ENCODE measurements at regions not wholly inside any gene's neighbourhood (a gene's known extent, or its start where the extent isn't known, plus 50 kb on each side); places are given as distances from the start of the nearest gene placed in this dataset.

DNA sequence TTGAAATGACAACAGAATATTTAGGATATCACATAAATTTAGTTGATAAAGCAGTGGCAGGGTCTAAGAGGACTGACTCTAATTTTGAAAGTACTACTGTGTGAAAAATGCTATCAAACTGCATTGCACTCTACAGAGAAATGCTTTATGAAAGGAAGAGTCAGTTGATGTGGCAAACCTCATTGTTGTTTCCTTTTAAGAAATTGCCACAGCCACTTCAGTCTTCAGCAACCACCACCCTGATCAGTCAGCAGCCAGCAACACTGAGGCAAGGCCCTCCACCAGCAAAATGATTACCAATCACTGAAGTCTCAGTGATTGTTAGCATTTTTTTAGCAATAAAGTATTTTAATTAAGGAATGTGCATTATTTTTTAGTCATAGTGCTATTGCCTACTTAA is 488.7 kb upstream of the SLC39A10 start:
- Histone ChIP-seq H3K4me3 (no peak overlapping the region), H3K4me2 (ENCODE audit: control insufficient read depth, insufficient read depth) (no peak overlapping the region), H3K36me3 (ENCODE audit: control insufficient read depth in 2 of 2, insufficient read depth in 2 of 2, low read length in 1 of 2) (no peaks in the 10 kb centered on the region), H4K20me1 (ENCODE audit: control insufficient read depth, insufficient read depth) (no peaks in the 10 kb centered on the region), H3K9me3 (replicated peaks; ENCODE audit: control insufficient read depth, insufficient read depth, low read length) (no peaks in the 10 kb centered on the region), H3K9ac (ENCODE audit: control insufficient read depth, insufficient read depth, low read length) (no peak overlapping the region), H3K27ac (ENCODE audit: control insufficient read depth, insufficient read depth) (no peak overlapping the region), H3K79me2 (ENCODE audit: control insufficient read depth, insufficient read depth, low read length) (no peaks in the 10 kb centered on the region), H2AFZ (ENCODE audit: control insufficient read depth, low read depth, low read length) (no peak overlapping the region), H3K4me1 (ENCODE audit: control insufficient read depth, insufficient read depth, low read length) (no peaks in the 10 kb centered on the region), H3K27me3 (replicated peaks in 1 of 2; ENCODE audit: control insufficient read depth in 2 of 2, insufficient read depth in 2 of 2, low read length in 1 of 2) (no peaks in the 10 kb centered on the region)
- ChIA-PET CTCF (no interaction called here), POLR2A (no interaction called here), SMC1A (ENCODE audit: uncharacterized antibody, unreplicated experiment) (no interaction called here), RAD21 (ENCODE audit: unreplicated experiment) (no interaction called here)
- ATAC-seq (no peak), DNase-seq (ENCODE audit: low read depth, low spot score) (no peak), FAIRE-seq (no peak)
- intact Hi-C loops (cut with micrococcal nuclease; ENCODE audit: unreplicated experiment) = no loop called here
- in situ Hi-C loops (cut with MboI) = no loop called here
- no TSS peak for BruUV-seq (replicated peaks)
- TF ChIP-seq SRF (IDR thresholded peaks at IDR 0.05; ENCODE audit: low read depth in 2 of 2, low read length in 2 of 2) (no peak), E2F4 (IDR thresholded peaks at IDR 0.05; ENCODE audit: low read depth, low read length) (no peak), ZNF24 (IDR thresholded peaks at IDR 0.05) (no peak), CHD2 (IDR thresholded peaks at IDR 0.05; ENCODE audit: borderline replicate concordance, low read depth, low read length) (no peak), SMARCA5 (IDR thresholded peaks at IDR 0.05) (no peak), ASH2L (IDR thresholded peaks at IDR 0.05; ENCODE audit: borderline replicate concordance, low read depth) (no peak), IRF4 (IDR thresholded peaks at IDR 0.05; ENCODE audit: low read depth, low read length) (no peak), EZH2 (IDR thresholded peaks at IDR 0.05; ENCODE audit: borderline replicate concordance, control insufficient read depth, low read depth, low read length) (no peak), CREM (IDR thresholded peaks at IDR 0.05; ENCODE audit: low read depth) (no peak), SMC3 (IDR thresholded peaks at IDR 0.05; ENCODE audit: borderline replicate concordance, low read length) (no peak), SUPT20H (IDR thresholded peaks at IDR 0.05; ENCODE audit: borderline replicate concordance, control insufficient read depth, low read depth, low read length) (no peak)
- TF ChIP-seq, protein P1, sequence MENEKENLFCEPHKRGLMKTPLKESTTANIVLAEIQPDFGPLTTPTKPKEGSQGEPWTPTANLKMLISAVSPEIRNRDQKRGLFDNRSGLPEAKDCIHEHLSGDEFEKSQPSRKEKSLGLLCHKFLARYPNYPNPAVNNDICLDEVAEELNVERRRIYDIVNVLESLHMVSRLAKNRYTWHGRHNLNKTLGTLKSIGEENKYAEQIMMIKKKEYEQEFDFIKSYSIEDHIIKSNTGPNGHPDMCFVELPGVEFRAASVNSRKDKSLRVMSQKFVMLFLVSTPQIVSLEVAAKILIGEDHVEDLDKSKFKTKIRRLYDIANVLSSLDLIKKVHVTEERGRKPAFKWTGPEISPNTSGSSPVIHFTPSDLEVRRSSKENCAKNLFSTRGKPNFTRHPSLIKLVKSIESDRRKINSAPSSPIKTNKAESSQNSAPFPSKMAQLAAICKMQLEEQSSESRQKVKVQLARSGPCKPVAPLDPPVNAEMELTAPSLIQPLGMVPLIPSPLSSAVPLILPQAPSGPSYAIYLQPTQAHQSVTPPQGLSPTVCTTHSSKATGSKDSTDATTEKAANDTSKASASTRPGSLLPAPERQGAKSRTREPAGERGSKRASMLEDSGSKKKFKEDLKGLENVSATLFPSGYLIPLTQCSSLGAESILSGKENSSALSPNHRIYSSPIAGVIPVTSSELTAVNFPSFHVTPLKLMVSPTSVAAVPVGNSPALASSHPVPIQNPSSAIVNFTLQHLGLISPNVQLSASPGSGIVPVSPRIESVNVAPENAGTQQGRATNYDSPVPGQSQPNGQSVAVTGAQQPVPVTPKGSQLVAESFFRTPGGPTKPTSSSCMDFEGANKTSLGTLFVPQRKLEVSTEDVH (IDR thresholded peaks at IDR 0.05; ENCODE audit: low read depth, partially characterized antibody) = no peak
- TF ChIP-seq, protein P2, sequence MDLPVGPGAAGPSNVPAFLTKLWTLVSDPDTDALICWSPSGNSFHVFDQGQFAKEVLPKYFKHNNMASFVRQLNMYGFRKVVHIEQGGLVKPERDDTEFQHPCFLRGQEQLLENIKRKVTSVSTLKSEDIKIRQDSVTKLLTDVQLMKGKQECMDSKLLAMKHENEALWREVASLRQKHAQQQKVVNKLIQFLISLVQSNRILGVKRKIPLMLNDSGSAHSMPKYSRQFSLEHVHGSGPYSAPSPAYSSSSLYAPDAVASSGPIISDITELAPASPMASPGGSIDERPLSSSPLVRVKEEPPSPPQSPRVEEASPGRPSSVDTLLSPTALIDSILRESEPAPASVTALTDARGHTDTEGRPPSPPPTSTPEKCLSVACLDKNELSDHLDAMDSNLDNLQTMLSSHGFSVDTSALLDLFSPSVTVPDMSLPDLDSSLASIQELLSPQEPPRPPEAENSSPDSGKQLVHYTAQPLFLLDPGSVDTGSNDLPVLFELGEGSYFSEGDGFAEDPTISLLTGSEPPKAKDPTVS (IDR thresholded peaks at IDR 0.05; ENCODE audit: low read depth, low read length) = no peak

All from GM12878 (cell line).